H9 (cell line): ENCODE measurements at regions not wholly inside any gene's neighbourhood (a gene's known extent, or its start where the extent isn't known, plus 50 kb on each side); places are given as distances from the start of the nearest gene placed in this dataset.
A peak's percentile ranks its signal among the peaks of the same experiment; 100 is the strongest.

Experiments
- DNase-seq: peaks from one replicate; pipeline ENCODE4 v3.0.0-alpha.2; 2017
- H2AFZ ChIP-seq: one replicate; pipeline ENCODE4 v1.6.1; 2013; ENCODE audit warnings: mild to moderate bottlenecking, low read length, control low read depth, moderate library complexity
- H2AK5ac ChIP-seq: 2 replicates; pipeline ENCODE4 v1.6.1; 2013; ENCODE audit warnings: low read length, control low read depth, mixed read lengths; ENCODE audit not compliant: insufficient read length
- H2BK120ac ChIP-seq: one replicate; pipeline ENCODE4 v1.6.1; 2013; ENCODE audit warnings: low read depth, mild to moderate bottlenecking, low read length, control low read depth, inconsistent platforms; ENCODE audit not compliant: poor library complexity, severe bottlenecking
- H2BK12ac ChIP-seq: 2 replicates; pipeline ENCODE4 v1.6.1; 2013; ENCODE audit warnings: low read length, control low read depth, mixed read lengths, low read depth; ENCODE audit not compliant: insufficient read length
- H2BK15ac ChIP-seq: 2 replicates; pipeline ENCODE4 v1.6.1; 2013; ENCODE audit warnings: low read depth, low read length, control low read depth
- H2BK20ac ChIP-seq: one replicate; pipeline ENCODE4 v1.6.1; 2013; ENCODE audit warnings: low read depth, mild to moderate bottlenecking, low read length, control low read depth, inconsistent platforms; ENCODE audit not compliant: poor library complexity, severe bottlenecking
- H2BK5ac ChIP-seq: 2 replicates; pipeline ENCODE4 v1.6.1; 2013; ENCODE audit warnings: low read length, control low read depth, mixed read lengths; ENCODE audit not compliant: insufficient read length
- H3K14ac ChIP-seq: 2 replicates; pipeline ENCODE4 v1.6.1; 2013; ENCODE audit warnings: low read length, control low read depth; ENCODE audit not compliant: insufficient read depth
- H3K18ac ChIP-seq: 2 replicates; pipeline ENCODE4 v1.6.1; 2013; ENCODE audit warnings: low read depth, mild to moderate bottlenecking, mixed read lengths, low read length, control low read depth; ENCODE audit not compliant: insufficient read length
- H3K23ac ChIP-seq: 2 replicates; pipeline ENCODE4 v1.6.1; 2013; ENCODE audit warnings: low read length, control low read depth, mixed read lengths, low read depth; ENCODE audit not compliant: insufficient read length
- H3K23me2 ChIP-seq: 2 replicates; pipeline ENCODE4 v1.6.1; 2013; ENCODE audit warnings: low read depth, mild to moderate bottlenecking, mixed read lengths, low read length, control low read depth; ENCODE audit not compliant: insufficient read length, poor library complexity, severe bottlenecking
- H3K27ac ChIP-seq: 2 replicates; pipeline ENCODE4 v1.5.1; 2013; ENCODE audit warnings: low read length, control low read depth, mixed read lengths, low read depth; ENCODE audit not compliant: insufficient read length
- H3K27me3 ChIP-seq: 2 replicates; pipeline ENCODE4 v1.6.1; 2013; ENCODE audit warnings: low read length, control low read depth, inconsistent platforms; ENCODE audit not compliant: insufficient read depth
- H3K4ac ChIP-seq: 2 replicates; pipeline ENCODE4 v1.6.1; 2013; ENCODE audit warnings: low read depth, mild to moderate bottlenecking, control low read depth, inconsistent platforms, low read length, moderate library complexity
- H3K4me1 ChIP-seq: 2 replicates; pipeline ENCODE4 v1.6.1; 2013; ENCODE audit warnings: low read length, control low read depth, inconsistent platforms; ENCODE audit not compliant: insufficient read depth
- H3K4me2 ChIP-seq: 2 replicates; pipeline ENCODE4 v1.6.1; 2013; ENCODE audit warnings: low read length, control low read depth, mixed read lengths; ENCODE audit not compliant: insufficient read length, insufficient read depth
- H3K56ac ChIP-seq: 2 replicates; pipeline ENCODE4 v1.6.1; 2013; ENCODE audit warnings: low read depth, mild to moderate bottlenecking, mixed read lengths, low read length, control low read depth; ENCODE audit not compliant: insufficient read length
- H3K79me1 ChIP-seq: 2 replicates; pipeline ENCODE4 v1.6.1; 2013; ENCODE audit warnings: low read depth, mild to moderate bottlenecking, moderate library complexity, low read length, control low read depth, inconsistent platforms; ENCODE audit not compliant: insufficient read depth, poor library complexity, severe bottlenecking
- H3K79me2 ChIP-seq: 2 replicates; pipeline ENCODE4 v1.6.1; 2013; ENCODE audit warnings: low read length, control low read depth, inconsistent platforms; ENCODE audit not compliant: insufficient read depth
- H3K9ac ChIP-seq: 2 replicates; pipeline ENCODE4 v1.6.1; 2013; ENCODE audit warnings: low read length, control low read depth, mixed read lengths; ENCODE audit not compliant: insufficient read length; ENCODE audit errors: extremely low read depth
- H3K9me3 ChIP-seq: one replicate; pipeline ENCODE4 v1.6.1; 2013; ENCODE audit warnings: low read depth, low read length, inconsistent platforms; ENCODE audit not compliant: control insufficient read depth
- H3T11ph ChIP-seq: one replicate; pipeline ENCODE4 v1.6.1; 2013; ENCODE audit warnings: mild to moderate bottlenecking, low read length, control low read depth, inconsistent platforms
- H4K20me1 ChIP-seq: one replicate; pipeline ENCODE4 v1.6.1; 2013; ENCODE audit not compliant: control insufficient read depth, insufficient read length, insufficient read depth
- H4K5ac ChIP-seq: 2 replicates; pipeline ENCODE4 v1.6.1; 2013; ENCODE audit warnings: low read depth, mild to moderate bottlenecking, mixed read lengths, low read length, control low read depth; ENCODE audit not compliant: insufficient read length
- H4K8ac ChIP-seq: replicated peaks from 2 replicates; pipeline ENCODE4 v1.6.1; 2013; ENCODE audit warnings: low read length, control low read depth, mixed read lengths, low read depth; ENCODE audit not compliant: insufficient read length
- H4K91ac ChIP-seq: 2 replicates; pipeline ENCODE4 v1.6.1; 2013; ENCODE audit warnings: low read depth, mild to moderate bottlenecking, moderate library complexity, mixed read lengths, low read length, control low read depth; ENCODE audit not compliant: insufficient read length
- H3K27ac Mint-ChIP-seq, 3 experiments: 2 replicates in 2 of 3; 3 replicates in 1 of 3; pipeline ENCODE4 v1.8.0; 2020 to 2021; ENCODE audit warnings: mixed read lengths in 3 of 3, mild to moderate bottlenecking in 1 of 3, moderate library complexity in 1 of 3
- H3K27me3 Mint-ChIP-seq: 2 replicates; pipeline ENCODE4 v1.8.0; 2021; ENCODE audit warnings: low read depth, mild to moderate bottlenecking, moderate library complexity, mixed read lengths
- H3K36me3 Mint-ChIP-seq, 3 experiments: 2 replicates in 2 of 3; 3 replicates in 1 of 3; pipeline ENCODE4 v1.8.0; 2020 to 2021; ENCODE audit warnings: low read depth in 3 of 3, mixed read lengths in 3 of 3; ENCODE audit not compliant: insufficient read depth in 1 of 3
- H3K4me1 Mint-ChIP-seq, 2 experiments: 2 replicates each; pipeline ENCODE4 v1.8.0; 2020; ENCODE audit warnings: mixed read lengths in 2 of 2
- H3K4me3 Mint-ChIP-seq, 2 experiments: 2 replicates in 1 of 2; 3 replicates in 1 of 2; pipeline ENCODE4 v1.8.0; 2020 to 2021; ENCODE audit warnings: mild to moderate bottlenecking in 2 of 2, mixed read lengths in 2 of 2, moderate library complexity in 1 of 2
- H3K9me3 Mint-ChIP-seq, 2 experiments: 2 replicates in 1 of 2; 3 replicates in 1 of 2; pipeline ENCODE4 v1.8.0; 2020; ENCODE audit warnings: mild to moderate bottlenecking in 2 of 2, mixed read lengths in 2 of 2, moderate library complexity in 1 of 2
- CTCF ChIP-seq: fragments of 200-600 bp; sonication (generic); conservative IDR thresholded peaks from 3 replicates; pipeline ENCODE4 v1.8.0; 2021; ENCODE audit warnings: antibody characterized with exemption, mild to moderate bottlenecking
- WGBS: extraction: QIAGEN DNeasy Blood & Tissue Kit; methylation state at CpG from one replicate; pipeline ENCODE4 v1.1.7; 2013; ENCODE audit warnings: missing lambda C conversion rate, low lambda C conversion rate, mixed read lengths; ENCODE audit not compliant: insufficient read length; ENCODE audit errors: extremely low coverage; 5-methylcytosine and 5-hydroxymethylcytosine counted together

- H4K5ac ChIP-seq = no peak overlapping the region
- H4K8ac ChIP-seq = no peak overlapping the region
- Mint-ChIP-seq H3K4me3 (no peak overlapping the region), H3K27me3 (no peaks in the 10 kb centered on the region), H3K4me1 (no peaks in the 10 kb centered on the region), H3K36me3 (no peaks in the 10 kb centered on the region), H3K27ac (no peak overlapping the region), H3K9me3 (no peaks in the 10 kb centered on the region)
- H3K23ac ChIP-seq = no peak overlapping the region
- H2BK5ac ChIP-seq = no peak overlapping the region
- H3K27ac ChIP-seq = no peak overlapping the region
- H2BK120ac ChIP-seq = no peak overlapping the region
- H2AK5ac ChIP-seq = no peak overlapping the region
- no peak overlapping the region for H2BK15ac ChIP-seq
- H3K79me2 ChIP-seq = no peaks in the 10 kb centered on the region
- H3K56ac ChIP-seq = no peak overlapping the region
- H2BK12ac ChIP-seq = no peak overlapping the region
- H2AFZ ChIP-seq = no peak overlapping the region
- no peaks in the 10 kb centered on the region for H3K79me1 ChIP-seq
- no peaks in the 10 kb centered on the region for H3K9me3 ChIP-seq
- peak; percentile 65 for TF ChIP-seq CTCF
- H4K91ac ChIP-seq = no peak overlapping the region
- no peaks in the 10 kb centered on the region for H4K20me1 ChIP-seq
- no peak overlapping the region for H3K4me2 ChIP-seq
- no peak overlapping the region for H3K9ac ChIP-seq
- no peak overlapping the region for H3K14ac ChIP-seq
- no peak overlapping the region for H3K18ac ChIP-seq
- no peaks in the 10 kb centered on the region for H3K27me3 ChIP-seq
- no peak overlapping the region for H3T11ph ChIP-seq
- no CpG with 5 or more reads among the region's 3 CpGs for WGBS
- H3K4ac ChIP-seq = no peak overlapping the region
- no peaks in the 10 kb centered on the region for H3K4me1 ChIP-seq
- no peaks in the 10 kb centered on the region for H3K23me2 ChIP-seq
- H2BK20ac ChIP-seq = no peak overlapping the region
- no peak for DNase-seq
Measured at GRCh38 chr7:13282377-13282980, 595.0 kb downstream of the ARL4A start.
